BLaER1 (cell line): ENCODE measurements at regions not wholly inside any gene's neighbourhood (a gene's known extent, or its start where the extent isn't known, plus 50 kb on each side); places are given as distances from the start of the nearest gene placed in this dataset.

Experiments used
- H3K27ac ChIP-seq: shearing (Covaris generic); formaldehyde crosslinking; 2 replicates; pipeline ENCODE4 v1.8.1; 2022
- H3K27me3 ChIP-seq: shearing (Covaris generic); formaldehyde crosslinking; 2 replicates; pipeline ENCODE4 v1.8.1; 2022
- H3K36me3 ChIP-seq: shearing (Covaris generic); formaldehyde crosslinking; 2 replicates; pipeline ENCODE4 v1.8.1; 2022
- H3K4me1 ChIP-seq: shearing (Covaris generic); formaldehyde crosslinking; 2 replicates; pipeline ENCODE4 v1.8.1; 2022
- H3K4me2 ChIP-seq: shearing (Covaris generic); formaldehyde crosslinking; 2 replicates; pipeline ENCODE4 v1.8.1; 2022
- H3K4me3 ChIP-seq: shearing (Covaris generic); formaldehyde crosslinking; 2 replicates; pipeline ENCODE4 v1.8.1; 2022
- H3K9ac ChIP-seq: shearing (Covaris generic); formaldehyde crosslinking; 2 replicates; pipeline ENCODE4 v1.8.1; 2022
- H3K9me3 ChIP-seq: shearing (Covaris generic); formaldehyde crosslinking; 2 replicates; pipeline ENCODE4 v1.8.1; 2022
- H4K20me1 ChIP-seq: shearing (Covaris generic); formaldehyde crosslinking; 2 replicates; pipeline ENCODE4 v1.8.1; 2022
- Cebpa-rat ChIP-seq: shearing (Covaris generic); IDR thresholded peaks from 2 replicates; pipeline ENCODE4 v1.8.1; 2022

DNA sequence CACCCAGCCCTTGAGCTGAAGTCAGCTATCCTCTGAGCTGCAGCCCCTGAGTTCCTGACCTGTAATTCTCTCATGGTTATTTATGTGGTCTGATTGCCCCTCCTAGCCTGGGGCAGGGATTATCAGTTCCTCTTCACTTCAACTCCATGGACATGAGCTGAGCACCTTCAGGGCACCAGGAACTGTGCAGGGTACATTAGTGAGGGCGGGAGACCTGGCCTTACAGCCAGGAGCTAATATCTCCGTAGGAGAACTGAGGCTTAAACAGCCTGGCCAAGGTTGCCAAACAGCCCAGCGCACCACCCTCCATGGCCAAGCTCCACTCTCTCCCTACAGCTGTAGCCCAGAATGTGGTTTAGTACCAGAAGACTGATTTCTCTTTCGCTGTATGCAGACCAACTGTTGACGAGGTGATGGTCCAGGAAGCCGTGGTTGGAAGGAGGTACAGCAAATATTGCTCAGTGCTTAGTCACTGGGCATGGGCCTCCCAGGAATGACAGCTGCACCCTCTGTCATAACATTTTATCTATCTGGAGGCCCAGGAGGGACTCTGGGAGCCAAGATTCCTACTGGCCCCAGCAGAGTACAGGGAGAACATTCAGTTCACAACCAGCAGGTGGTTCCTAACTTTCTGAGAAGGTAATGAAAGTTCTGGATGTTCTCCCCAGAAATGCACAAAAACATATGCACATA, 228.7 kb upstream of the SIX2 start:
- Histone ChIP-seq H3K36me3 (no peaks in the 10 kb centered on the region), H3K27me3 (no peaks in the 10 kb centered on the region), H3K4me1 (peaks cover 60% of the 10 kb centered on the region), H3K4me3 (peak overlapping the region; percentile 50; the same call in 1 of the 2 replicates), H4K20me1 (no peaks in the 10 kb centered on the region), H3K9ac (peak overlapping the region; percentile 77), H3K27ac (peak overlapping the region; percentile 94), H3K9me3 (no peaks in the 10 kb centered on the region), H3K4me2 (peak overlapping the region; percentile 95)
- TF ChIP-seq Cebpa-rat = no peak

DNA sequence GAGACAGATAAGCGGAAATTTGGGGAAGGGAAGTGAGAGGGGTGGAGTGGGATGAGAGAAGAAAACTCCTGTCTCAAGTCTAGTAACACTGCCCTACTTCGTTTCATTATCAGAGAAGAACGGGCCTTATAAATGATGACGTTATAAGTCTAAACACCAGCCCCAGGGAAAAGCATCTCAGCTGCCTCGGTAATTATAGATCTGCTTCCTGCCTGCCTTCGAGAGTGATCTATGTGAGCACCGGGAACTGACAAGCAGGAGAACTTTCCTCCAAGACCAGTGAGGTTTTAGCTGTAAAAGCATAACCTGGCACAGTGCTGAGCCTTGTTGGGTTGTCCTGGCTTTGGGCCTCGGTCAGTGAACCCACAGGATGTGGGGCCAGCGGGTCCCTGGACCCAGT, 227.9 kb upstream of the SIX2 start:
- Histone ChIP-seq H3K27me3 (no peaks in the 10 kb centered on the region), H3K36me3 (no peaks in the 10 kb centered on the region), H3K27ac (peak overlapping the region; percentile 94), H3K4me1 (peaks cover 64% of the 10 kb centered on the region), H3K4me3 (peak overlapping the region; percentile 50), H4K20me1 (no peaks in the 10 kb centered on the region), H3K9me3 (no peaks in the 10 kb centered on the region), H3K9ac (peak overlapping the region; percentile 77), H3K4me2 (peak overlapping the region; percentile 95)
- TF ChIP-seq Cebpa-rat = no peak

DNA sequence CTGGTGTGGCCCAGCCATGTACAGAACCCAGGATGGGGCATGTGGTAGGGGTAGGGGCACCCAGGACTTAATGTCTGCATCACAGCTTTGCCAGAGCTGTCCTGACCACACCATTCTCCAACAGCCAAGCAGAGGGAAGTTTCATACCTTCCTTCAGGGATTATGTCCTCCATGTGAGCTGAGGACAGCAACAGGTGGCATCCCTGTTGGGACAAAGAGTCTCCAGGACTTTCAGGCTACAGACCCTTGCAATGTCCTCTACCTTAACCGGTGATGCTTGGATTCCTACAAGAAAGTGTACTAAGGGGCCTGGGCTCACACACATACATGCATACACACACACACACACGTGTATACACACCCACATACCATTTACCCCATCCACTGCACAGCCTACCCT, 227.0 kb upstream of the SIX2 start:
- Histone ChIP-seq H3K9ac (peak overlapping the region; percentile 77; the same call in 1 of the 2 replicates), H4K20me1 (no peaks in the 10 kb centered on the region), H3K4me1 (peaks cover 67% of the 10 kb centered on the region), H3K27ac (peak overlapping the region; percentile 94), H3K9me3 (peaks cover 8% of the 10 kb centered on the region), H3K27me3 (no peaks in the 10 kb centered on the region), H3K4me2 (peak overlapping the region; percentile 95), H3K36me3 (peaks cover 5% of the 10 kb centered on the region; the same call in 1 of the 2 replicates), H3K4me3 (0 out of 2 replicates have a peak overlapping the region, but pooled peaks have one; percentile 50)
- no peak for TF ChIP-seq Cebpa-rat

DNA sequence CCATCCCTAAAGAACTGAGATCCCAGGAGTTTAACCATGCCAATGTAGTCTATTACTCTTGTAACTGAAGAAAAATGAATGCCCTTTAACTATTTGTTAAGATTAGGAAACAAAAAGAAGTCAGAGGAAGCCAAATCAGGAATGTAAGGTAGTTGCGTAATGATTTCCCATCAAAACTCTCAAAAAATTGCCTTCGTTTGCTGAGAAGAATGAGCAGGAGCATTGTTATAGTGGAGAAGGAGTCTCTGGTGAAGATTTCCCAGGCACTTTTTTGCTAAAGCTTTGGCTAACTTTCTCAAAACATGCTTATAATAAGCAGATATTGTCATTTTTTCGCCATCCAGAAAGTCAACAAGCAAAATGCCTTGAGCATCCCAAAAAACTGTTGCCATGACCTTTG, 224.0 kb upstream of the SIX2 start:
- peak overlapping the region; percentile 77 for H3K4me2 ChIP-seq
- H3K9me3 ChIP-seq = peaks cover 38% of the 10 kb centered on the region
- H3K27me3 ChIP-seq = no peaks in the 10 kb centered on the region

DNA sequence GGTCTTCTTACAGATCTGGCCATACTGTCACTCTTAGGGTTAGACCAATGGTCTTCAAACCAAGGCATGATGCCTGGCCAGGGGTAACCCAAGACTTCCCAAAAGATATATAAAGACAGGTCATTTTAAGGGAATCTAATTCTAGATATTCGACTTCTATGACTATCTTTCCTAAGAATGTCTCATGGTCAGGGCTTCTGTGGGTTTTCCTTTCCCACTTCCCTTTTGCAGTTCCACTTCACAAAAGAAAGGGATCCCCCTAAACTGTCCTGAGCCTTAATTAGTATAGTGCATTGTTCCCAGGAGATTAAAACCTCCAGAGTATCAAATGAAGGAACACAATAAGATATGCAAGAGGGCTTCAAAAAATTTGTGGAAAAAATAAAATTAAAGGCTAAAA, 223.6 kb upstream of the SIX2 start:
- Histone ChIP-seq H4K20me1 (no peaks in the 10 kb centered on the region), H3K4me2 (peak overlapping the region; percentile 77), H3K27ac (peak overlapping the region; percentile 58), H3K36me3 (peaks cover 20% of the 10 kb centered on the region; the same call in 1 of the 2 replicates), H3K4me3 (peak overlapping the region; percentile 8; the same call in 1 of the 2 replicates), H3K9ac (no peak overlapping the region), H3K27me3 (no peaks in the 10 kb centered on the region), H3K4me1 (peaks cover 55% of the 10 kb centered on the region), H3K9me3 (peaks cover 43% of the 10 kb centered on the region)
- no peak for TF ChIP-seq Cebpa-rat

More for the DNA sequence above, 224.0 kb upstream of the SIX2 start:
- Histone ChIP-seq H3K27ac (peak overlapping the region; percentile 58), H3K4me3 (no peak overlapping the region; the same call in 1 of the 2 replicates), H3K36me3 (peaks cover 17% of the 10 kb centered on the region; the same call in 1 of the 2 replicates), H3K9ac (no peak overlapping the region), H4K20me1 (no peaks in the 10 kb centered on the region), H3K4me1 (peaks cover 60% of the 10 kb centered on the region)
- peak; percentile 63; the same call in 1 of the 2 replicates for TF ChIP-seq Cebpa-rat

DNA sequence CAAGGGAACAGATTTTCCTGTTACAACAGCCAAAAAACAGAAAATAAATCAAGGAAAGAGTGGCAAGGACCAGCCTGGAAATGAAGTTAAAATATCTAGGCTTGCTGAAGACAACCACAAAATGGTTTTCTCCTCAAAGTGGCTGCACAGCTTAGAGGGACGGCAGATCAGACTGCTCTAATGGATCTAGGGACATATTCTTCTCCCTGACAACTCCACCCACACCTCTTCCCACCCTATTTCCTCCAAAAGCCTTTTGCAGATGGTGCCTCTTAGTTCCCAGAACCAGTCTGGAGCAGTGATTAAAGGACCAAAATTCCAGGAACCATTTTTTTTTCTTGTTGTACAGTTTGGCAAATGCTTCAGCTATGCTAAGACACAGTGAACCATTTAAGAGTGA, 220.2 kb upstream of the SIX2 start:
- Histone ChIP-seq H3K4me3 (no peak overlapping the region), H3K4me2 (no peak overlapping the region), H3K27me3 (no peaks in the 10 kb centered on the region), H3K27ac (peak overlapping the region; percentile 20; the same call in 1 of the 2 replicates), H3K9me3 (peaks cover 57% of the 10 kb centered on the region), H3K9ac (no peak overlapping the region), H4K20me1 (no peaks in the 10 kb centered on the region), H3K4me1 (peaks cover 58% of the 10 kb centered on the region), H3K36me3 (peaks cover 28% of the 10 kb centered on the region; the same call in 1 of the 2 replicates)
- TF ChIP-seq Cebpa-rat = no peak

DNA sequence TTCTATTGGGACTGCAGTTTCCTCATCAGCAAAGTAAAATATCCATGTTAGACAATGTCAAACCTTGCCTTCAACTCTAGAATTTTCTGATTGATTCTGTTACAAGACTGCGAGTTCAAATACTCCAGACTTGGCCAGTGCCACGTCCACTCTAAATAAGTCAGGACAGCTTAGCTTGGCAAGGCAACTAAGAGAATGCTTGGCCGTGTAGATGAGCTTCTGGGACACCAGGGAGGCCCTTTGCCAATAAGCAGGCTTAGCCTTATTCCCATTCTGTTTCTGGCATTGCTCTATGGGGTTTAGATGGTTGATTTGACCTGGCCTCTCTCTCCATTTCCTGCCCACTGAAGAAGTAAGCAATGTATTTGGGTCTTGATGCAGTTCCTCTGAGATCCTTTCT, 218.1 kb upstream of the SIX2 start:
- TF ChIP-seq Cebpa-rat = no peak
- Histone ChIP-seq H4K20me1 (no peaks in the 10 kb centered on the region), H3K27ac (peak overlapping the region; percentile 47), H3K27me3 (no peaks in the 10 kb centered on the region), H3K4me1 (peaks cover 56% of the 10 kb centered on the region), H3K36me3 (peaks cover 28% of the 10 kb centered on the region; the same call in 1 of the 2 replicates), H3K9ac (no peak overlapping the region), H3K9me3 (peaks cover 57% of the 10 kb centered on the region), H3K4me2 (no peak overlapping the region), H3K4me3 (peak overlapping the region; percentile 3; the same call in 1 of the 2 replicates)

DNA sequence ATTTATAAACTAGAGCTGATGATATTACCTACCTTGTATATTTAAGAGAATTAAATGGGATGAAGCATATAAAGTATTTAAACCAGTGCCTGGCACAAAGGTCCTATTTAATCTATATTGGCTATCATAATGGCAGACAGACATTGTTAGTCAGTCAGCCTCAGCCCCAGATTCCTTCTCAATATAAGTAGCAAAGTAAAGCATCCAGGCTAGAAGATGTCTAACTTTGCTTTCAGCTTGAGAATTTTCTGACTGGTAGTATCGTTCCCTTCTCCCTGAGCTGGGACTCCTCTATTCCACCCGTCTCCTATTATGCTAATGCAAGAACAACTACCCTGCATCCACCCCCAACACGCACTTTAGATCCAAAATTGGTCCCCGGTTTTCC, 215.7 kb upstream of the SIX2 start:
- TF ChIP-seq Cebpa-rat = no peak
- peaks cover 72% of the 10 kb centered on the region for H3K4me1 ChIP-seq

DNA sequence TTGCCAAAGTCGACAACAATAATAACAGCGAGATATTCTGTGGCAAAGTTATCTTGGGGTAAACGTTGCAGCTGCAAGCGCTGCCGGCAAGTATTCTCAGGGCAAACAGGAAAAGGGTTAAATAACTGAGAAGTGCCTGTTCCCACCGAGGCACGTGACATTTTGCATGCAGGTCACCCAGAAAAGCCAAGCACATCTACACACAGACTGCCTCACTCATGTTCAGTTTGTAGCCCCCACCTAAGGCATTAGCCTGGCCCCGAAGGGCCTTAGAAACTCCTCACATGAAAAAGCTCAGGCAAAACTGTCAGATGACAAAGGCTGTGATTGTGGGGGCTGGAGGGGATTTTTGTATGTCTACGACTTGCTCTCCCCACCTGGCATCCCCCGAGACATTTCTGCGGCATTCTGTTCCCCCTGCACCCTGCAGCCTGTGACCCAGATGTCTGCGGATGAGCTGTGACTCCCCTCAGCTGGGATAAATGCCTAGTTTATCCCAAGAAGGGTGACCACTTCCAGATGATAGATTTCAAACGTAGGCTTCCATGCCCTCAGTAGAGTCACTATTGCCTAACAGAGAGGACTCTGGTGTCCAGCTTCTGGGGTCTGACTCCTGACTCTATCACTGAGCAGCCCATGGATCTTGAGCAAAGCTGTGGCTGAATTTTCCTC, 215.2 kb upstream of the SIX2 start:
- H3K27me3 ChIP-seq = no peaks in the 10 kb centered on the region
- H3K4me1 ChIP-seq = peaks cover 78% of the 10 kb centered on the region
- H3K36me3 ChIP-seq = peaks cover 16% of the 10 kb centered on the region; the same call in 1 of the 2 replicates
- TF ChIP-seq Cebpa-rat = no peak
- peak overlapping the region; percentile 59 for H3K4me3 ChIP-seq
- H3K27ac ChIP-seq = peak overlapping the region; percentile 98
- H3K4me2 ChIP-seq = peak overlapping the region; percentile 97
- H3K9me3 ChIP-seq = peaks cover 30% of the 10 kb centered on the region
- no peaks in the 10 kb centered on the region for H4K20me1 ChIP-seq
- peak overlapping the region; percentile 81 for H3K9ac ChIP-seq

More for the DNA sequence above, 215.7 kb upstream of the SIX2 start:
- Histone ChIP-seq H4K20me1 (no peaks in the 10 kb centered on the region), H3K36me3 (peaks cover 22% of the 10 kb centered on the region; the same call in 1 of the 2 replicates), H3K4me3 (peak overlapping the region; percentile 59; the same call in 1 of the 2 replicates), H3K27me3 (no peaks in the 10 kb centered on the region), H3K9me3 (peaks cover 36% of the 10 kb centered on the region), H3K9ac (peak overlapping the region; percentile 81), H3K27ac (peak overlapping the region; percentile 98), H3K4me2 (peak overlapping the region; percentile 97)

DNA sequence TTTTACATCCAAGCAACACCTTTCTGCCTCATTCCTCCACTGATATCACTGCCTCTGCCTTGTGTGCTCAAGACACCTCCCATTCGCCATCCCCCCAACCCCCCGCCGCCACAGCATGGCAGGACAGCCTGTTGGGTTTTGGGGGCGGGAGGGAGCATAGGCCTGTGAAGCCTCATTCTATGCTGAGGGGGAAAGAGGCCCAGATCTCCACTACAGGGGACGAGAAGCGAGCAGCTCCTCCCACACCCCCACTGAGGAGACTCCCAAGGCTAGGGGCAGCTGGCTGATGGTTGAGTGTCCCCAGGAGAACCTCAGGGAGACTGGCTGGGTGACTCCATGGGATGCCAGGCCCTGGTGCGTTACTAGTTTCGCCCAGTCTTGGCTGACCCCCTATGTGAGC, 214.3 kb upstream of the SIX2 start:
- H3K4me1 ChIP-seq = peaks cover 86% of the 10 kb centered on the region
- peak overlapping the region; percentile 98 for H3K27ac ChIP-seq
- H3K4me3 ChIP-seq = peak overlapping the region; percentile 59

More for the DNA sequence above, 214.3 kb upstream of the SIX2 start:
- Histone ChIP-seq H3K9ac (peak overlapping the region; percentile 81), H3K27me3 (no peaks in the 10 kb centered on the region), H3K9me3 (peaks cover 21% of the 10 kb centered on the region), H4K20me1 (no peaks in the 10 kb centered on the region), H3K36me3 (peaks cover 11% of the 10 kb centered on the region; the same call in 1 of the 2 replicates), H3K4me2 (peak overlapping the region; percentile 97)
- TF ChIP-seq Cebpa-rat = no peak
